ENCODE measurements at regions not wholly inside any gene's neighbourhood (a gene's known extent, or its start where the extent isn't known, plus 50 kb on each side); places are given as distances from the start of the nearest gene placed in this dataset.

- no peak for DNase-seq
Observed at GRCh38 chr17:73957564-73957963, 245.9 kb upstream of the RPL38 start.

GRCh38 chr17:73958453-73958852, 245.0 kb upstream of the RPL38 start:
- DNase-seq: no peak

- no peak for DNase-seq
Observed at GRCh38 chr17:73960469-73960868, 243.0 kb upstream of the RPL38 start.

- no peak for DNase-seq
Observed at GRCh38 chr17:73962308-73962707, 241.2 kb upstream of the RPL38 start.

- DNase-seq: no peak
Observed at GRCh38 chr17:73968680-73969079, 234.8 kb upstream of the RPL38 start.

- no peak for DNase-seq
Observed at GRCh38 chr17:73969956-73970355, 233.5 kb upstream of the RPL38 start.

- DNase-seq: no peak
Observed at GRCh38 chr17:73971127-73971526, 232.4 kb upstream of the RPL38 start.

- DNase-seq: no peak
Observed at GRCh38 chr17:73972056-73972455, 231.4 kb upstream of the RPL38 start.

- no peak for DNase-seq
Observed at GRCh38 chr17:73972901-73973300, 230.6 kb upstream of the RPL38 start.

- no peak for DNase-seq
Observed at GRCh38 chr17:73973586-73974409, 229.7 kb upstream of the RPL38 start.

- no peak for DNase-seq
Observed at GRCh38 chr17:73974536-73974935, 228.9 kb upstream of the RPL38 start.

- no peak for DNase-seq
Observed at GRCh38 chr17:73976147-73976546, 227.3 kb upstream of the RPL38 start.

GRCh38 chr17:73976676-73977521, 226.6 kb upstream of the RPL38 start:
- DNase-seq: no peak

GRCh38 chr17:73980517-73980916, 223.0 kb upstream of the RPL38 start:
- no peak for DNase-seq

- no peak for DNase-seq
Observed at GRCh38 chr17:73982871-73983270, 220.6 kb upstream of the RPL38 start.

GRCh38 chr17:73983621-73984400, 219.7 kb upstream of the RPL38 start:
- no peak for DNase-seq

- no peak for DNase-seq
Observed at GRCh38 chr17:73984941-73985340, 218.5 kb upstream of the RPL38 start.

GRCh38 chr17:73985466-73986015, 217.9 kb upstream of the RPL38 start:
- no peak for DNase-seq

GRCh38 chr17:73986641-73987177, 216.8 kb upstream of the RPL38 start:
- no peak for DNase-seq

- DNase-seq: no peak
Observed at GRCh38 chr17:73987395-73987794, 216.1 kb upstream of the RPL38 start.

- no peak for DNase-seq
Observed at GRCh38 chr17:73987845-73988509, 215.5 kb upstream of the RPL38 start.

- DNase-seq: no peak
Observed at GRCh38 chr17:73989671-73990070, 213.8 kb upstream of the RPL38 start.

Data from NCI-H2081 treated with DMSO at 0.1 percent for 48 hours (cell line).